HG02938 (cell line): ENCODE measurements at regions not wholly inside any gene's neighbourhood (a gene's known extent, or its start where the extent isn't known, plus 50 kb on each side); places are given as distances from the start of the nearest gene placed in this dataset.
A peak's percentile ranks its signal among the peaks of the same experiment; 100 is the strongest.

ENCODE experiments used
- ATAC-seq: cut with Tn5 transposase; IDR thresholded peaks from one replicate; pipeline ENCODE4 v1.9.1; 2021; ENCODE audit warnings: mild to moderate bottlenecking, moderate library complexity; ENCODE audit not compliant: unreplicated experiment

DNA sequence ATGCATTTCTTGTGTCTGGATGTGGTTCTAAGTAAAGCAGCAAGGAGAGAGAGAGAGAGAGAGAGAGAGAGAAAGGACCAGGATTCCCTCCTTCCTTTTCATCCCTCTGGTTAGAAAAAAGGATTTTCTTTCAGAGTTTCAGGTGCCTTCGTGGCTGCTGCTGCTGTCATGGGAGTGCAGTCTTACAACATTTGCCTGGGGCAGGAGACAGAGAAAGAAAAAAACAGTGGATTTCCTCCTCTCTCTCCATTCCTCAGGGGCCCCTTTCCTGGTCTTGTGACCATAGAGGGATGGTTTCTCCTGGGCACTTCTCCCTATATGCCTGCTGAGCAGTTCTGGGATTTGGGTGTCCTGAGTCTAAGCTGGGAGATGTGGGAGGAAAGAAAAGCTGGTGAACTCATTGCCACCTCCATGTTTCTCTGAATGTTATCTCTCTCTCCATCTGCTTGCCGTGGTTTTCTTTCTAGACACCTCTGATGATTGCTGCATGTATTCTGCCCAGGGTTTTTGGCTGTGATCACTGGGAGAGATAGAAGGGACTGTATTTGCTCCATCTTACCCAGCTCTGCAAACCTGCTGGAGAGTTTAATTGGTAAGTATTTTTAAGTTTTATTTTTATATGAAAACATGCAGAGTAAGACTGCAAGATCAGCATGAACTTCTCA is 142.4 kb upstream of the RGMA start:
- no peak for ATAC-seq

DNA sequence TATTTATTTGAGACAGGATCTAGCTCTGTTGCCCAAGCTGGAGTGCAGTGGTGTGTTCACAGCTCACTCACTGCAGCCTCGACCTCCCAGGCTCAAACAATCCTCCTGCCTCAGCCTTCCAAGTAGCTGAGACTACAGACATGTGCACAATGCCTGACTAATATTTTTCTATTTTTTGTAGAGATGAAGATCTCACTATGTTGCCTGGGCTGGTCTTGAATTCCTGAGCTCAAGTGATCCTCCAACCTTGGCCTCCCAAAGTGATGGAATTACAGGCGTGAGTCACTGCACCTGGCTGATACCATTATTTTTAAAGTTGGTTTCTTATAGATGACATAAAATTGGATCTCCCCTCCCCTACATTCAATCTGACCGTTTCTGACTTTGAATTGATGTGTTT is 139.5 kb upstream of the RGMA start:
- ATAC-seq = no peak

DNA sequence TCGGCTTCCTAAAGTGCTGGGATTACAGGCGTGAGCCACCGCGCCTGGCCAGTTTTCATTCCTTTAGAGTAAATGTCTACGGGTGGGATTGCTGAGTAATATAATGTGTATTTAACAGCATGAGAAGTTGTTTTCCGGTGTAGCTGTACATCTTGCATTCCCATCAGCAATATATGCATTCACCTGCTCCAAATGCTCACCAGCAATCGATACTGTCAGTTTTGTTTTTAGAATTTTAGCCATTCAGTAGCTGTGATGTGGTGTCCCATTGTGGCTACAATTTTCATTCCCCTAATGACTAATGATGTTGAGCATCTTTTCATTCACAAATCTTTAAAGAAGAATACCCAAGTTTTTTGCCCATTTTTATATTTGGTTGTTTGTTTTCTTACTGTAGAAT is 134.8 kb upstream of the RGMA start:
- peak; percentile 75 for ATAC-seq

DNA sequence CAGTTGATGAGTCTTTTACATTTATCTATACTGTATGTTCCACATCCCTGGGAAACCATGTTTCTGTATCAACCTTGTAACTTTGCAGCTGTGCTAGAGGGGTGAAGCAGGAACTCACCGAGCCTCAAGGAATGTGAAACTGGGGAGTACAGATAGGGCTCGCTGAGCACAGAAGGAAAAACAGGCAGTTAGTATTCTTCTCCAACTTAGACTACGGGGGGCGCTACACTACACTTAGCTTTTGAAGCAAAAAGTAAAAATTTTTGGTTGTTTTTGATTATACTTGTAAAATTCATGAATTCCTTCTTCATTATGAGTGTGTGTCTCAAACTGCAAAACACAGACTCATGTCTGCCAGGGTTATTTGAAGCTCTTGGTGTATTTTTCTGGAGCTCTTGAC is 132.7 kb upstream of the RGMA start:
- ATAC-seq = no peak

DNA sequence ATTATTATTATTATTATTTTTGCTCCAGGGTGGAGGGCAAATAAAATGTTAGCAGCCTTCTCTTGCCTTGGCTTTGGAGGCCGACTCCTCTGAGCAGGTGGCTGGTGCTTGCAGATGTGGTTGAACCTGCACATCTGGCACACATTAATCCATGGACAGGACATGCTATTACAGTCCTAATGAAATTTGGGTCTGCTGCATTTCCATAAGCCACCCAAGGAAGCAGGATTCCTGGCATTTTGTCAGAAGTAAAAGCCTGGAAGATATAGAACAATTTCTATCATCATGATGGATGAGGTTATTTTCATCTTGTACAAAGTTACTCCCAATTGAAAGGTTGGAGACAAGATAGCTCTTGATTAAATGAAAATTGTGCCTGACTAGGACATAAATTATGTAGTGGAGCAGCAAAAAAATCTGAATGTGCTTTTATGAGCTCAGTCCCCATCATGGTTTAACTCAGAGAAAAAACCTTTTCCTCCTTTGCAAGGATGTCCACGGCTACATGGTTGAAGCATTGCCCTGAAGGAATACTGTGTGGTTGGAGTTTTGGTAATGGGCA is 130.9 kb upstream of the RGMA start:
- no peak for ATAC-seq

DNA sequence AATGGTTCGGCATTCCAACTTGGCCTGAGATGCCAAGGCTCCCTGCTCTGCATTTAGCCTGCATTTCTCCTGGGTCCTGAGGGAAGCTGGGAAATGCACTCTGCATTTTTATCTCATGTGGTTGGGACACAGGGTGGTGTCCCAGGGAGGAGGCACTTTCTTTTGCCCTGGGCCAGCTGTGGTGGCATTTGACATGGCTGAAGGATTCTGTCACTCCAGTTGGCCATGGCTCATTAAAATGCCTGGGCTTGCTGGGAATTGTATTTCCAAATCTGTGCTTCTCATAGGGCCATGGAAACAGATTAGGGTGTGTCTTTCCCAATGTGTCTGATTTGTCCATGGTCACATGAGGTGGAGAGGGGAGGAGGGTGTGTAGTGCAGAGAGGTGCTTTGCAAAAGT is 128.3 kb upstream of the RGMA start:
- no peak for ATAC-seq

DNA sequence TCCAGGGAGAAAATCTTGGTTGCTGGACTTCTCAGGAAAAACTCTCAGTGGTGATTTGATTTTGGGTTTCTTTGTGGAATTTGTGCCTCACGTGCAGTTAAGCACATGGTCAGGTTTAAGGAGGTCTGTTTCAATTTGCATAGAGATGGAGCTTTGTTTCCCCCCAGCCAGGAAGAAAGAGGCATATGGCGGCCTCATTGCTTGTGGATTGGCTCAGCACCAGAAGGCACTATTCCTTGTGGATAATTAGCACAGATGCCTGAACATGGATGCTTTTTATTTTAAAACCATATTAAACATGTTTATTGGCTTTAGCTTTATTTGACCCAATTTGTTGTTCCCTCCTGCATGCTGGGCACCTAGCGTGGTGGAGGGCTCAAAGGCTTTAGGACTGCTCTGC is 125.1 kb upstream of the RGMA start:
- no peak for ATAC-seq

DNA sequence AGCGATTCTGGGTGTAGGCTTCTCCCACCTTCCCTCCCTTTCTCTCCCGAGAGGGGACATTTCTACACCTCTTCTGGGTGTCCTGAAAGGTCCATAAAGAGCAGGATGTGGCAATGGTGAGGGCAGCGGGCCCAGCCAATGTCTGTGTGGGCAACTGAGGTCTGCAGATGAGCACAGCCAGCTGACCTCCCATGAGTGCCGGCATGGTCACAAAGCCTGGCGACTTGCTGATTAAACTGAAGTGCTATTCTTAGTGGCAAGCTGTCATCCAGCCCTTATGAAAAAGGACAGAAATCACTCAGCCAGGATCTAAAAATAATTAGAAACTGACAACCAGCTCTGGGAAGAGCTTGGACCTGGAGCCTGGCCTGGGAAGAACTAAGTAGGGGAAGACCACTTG is 124.3 kb upstream of the RGMA start:
- no peak for ATAC-seq

DNA sequence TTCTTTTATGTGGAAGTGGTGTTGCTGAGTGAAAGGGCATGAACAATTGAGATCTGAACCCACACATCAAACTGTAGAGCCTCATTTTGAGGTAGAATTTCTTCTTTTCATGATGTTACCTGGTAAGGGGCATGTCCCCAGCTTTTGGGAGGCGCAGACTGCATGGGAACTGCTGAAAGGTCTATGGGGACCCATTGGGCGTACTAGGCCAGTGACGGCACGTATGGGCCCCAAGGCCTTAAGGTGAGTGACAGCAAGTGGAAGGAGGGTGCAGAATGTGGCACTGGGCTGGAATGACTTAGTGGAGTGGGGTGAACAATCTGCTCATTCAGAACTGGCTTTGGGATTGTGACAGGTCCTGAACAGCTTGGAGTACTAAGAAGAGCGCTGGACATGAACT is 123.6 kb upstream of the RGMA start:
- ATAC-seq = no peak

DNA sequence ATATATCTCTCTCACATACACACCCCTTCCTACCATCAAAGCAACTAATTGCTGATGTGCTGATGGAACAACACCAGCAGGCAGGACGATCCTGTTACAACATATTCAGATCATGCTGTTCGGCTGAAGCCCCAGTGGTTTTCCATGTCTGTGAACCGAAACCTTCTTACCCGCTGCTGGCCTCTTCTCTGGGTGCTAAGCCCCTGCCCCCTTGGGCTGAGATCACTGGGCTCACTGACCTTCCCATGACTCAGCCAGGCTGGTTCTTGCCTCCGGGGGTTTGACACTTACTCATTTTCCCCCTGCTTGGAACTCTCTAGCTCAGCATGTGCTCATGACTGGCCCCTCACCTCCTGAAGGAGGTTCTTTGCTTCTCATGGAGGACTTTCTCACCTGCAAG is 122.0 kb upstream of the RGMA start:
- ATAC-seq = no peak

DNA sequence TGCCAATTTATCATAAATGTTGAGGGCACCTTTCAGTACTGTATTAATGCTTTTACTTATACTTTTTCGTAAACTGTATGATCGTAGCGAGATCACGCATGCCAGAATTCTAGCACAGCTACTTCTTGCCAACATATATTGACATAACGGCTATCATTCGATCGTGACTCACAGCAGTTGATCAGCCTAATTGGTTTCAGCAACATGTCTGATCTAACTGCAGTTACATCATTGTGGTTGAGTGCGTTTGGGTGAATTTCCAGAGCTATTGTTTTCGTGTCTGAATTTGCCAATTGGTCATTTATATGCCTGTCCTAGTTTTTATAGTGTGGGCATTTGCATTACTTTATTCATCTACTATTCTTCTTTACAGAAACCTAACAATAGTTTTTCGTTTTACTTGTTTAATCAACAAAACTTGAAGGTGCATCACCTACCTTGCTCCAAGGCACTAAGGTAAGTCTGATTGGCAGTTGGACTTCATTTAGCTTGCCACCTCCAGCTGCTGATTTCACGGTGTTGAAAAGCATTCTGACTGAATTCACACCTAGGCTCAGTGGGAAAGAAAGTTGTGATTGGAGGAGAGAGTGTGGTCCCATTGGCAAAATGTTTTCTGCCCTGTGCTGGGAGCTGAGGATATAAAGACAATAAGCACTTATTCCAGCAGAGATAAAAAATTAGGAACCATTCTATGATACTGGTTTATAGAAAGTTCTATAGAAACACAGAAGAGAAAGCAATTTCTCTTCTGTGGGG is 120.9 kb upstream of the RGMA start:
- ATAC-seq = no peak

DNA sequence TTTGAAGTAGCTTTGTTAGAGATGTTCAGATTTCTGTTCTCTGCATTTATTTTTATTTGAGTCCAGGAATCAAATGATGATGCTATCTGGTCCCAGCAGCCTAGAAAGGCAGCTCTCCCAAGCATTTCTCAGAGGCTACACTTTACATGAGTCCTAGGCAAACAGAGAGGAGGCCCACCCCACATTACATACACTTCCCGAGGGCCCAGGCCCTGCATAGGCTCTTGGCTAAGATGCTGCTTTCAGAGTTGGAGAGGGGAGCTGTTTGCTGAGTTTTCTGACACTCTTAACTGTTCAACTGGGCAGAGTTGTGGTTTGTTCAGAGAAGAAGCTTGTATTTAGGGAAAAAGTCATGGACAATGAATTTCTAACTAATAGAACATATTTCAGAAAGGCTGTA is 117.9 kb upstream of the RGMA start:
- ATAC-seq = no peak

DNA sequence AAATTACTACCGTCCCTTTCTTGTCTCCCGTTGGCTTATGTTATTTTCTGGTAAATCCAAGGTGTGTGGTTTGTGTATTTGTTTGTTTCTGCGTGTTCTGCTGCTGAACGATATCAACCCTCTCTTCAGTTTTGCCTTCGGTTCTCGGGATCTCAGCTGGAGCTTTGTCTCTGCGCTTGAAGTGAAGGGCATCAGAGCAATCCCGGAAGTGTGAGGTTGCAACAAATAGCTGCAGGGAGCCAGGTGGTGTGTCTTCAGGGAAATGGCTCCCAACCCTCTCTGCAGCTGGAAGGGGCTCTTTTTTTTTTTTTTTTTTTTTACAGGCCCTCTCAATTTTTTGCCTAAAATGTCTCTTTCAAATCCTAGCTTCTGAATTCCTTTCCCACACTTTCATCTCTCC is 116.4 kb upstream of the RGMA start:
- no peak for ATAC-seq

DNA sequence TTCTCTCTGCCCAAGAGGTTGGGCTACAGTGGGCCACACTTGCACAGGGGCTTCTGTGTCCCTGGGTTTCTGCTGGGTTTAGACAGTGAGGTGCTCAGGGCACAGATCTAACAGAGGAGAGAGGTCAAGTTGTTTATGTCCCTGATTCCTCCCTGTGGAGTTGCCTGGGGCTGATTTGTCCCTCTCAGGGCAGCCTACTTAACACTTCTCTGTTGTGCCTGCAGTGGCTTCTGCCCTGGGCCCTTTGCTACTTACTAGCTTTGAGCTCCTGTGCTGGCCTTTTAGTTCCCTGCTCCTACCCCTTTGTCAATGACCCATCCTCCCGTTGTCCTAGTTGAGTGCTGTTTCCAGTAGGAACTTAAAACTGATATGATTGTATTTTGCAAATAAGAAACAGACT is 114.0 kb upstream of the RGMA start:
- no peak for ATAC-seq

DNA sequence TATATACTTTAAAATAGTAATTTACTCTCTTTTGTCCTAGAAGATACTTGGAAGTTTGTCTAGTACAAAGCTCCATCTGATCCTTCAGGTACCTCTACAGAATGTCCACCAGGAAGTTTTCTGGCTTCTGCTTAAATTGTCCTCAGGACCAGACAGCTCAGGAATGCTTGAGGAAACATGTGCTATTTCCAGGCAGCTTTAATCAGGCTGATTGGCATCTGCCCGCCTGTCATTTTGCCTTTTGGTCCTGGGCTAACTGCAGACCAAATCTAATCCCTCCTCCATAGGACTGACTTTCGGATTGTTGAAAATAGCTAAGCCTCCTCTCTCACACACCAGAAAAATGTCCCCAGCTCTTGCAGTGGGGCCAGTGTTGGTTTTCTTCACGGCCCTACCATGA is 113.4 kb upstream of the RGMA start:
- no peak for ATAC-seq

DNA sequence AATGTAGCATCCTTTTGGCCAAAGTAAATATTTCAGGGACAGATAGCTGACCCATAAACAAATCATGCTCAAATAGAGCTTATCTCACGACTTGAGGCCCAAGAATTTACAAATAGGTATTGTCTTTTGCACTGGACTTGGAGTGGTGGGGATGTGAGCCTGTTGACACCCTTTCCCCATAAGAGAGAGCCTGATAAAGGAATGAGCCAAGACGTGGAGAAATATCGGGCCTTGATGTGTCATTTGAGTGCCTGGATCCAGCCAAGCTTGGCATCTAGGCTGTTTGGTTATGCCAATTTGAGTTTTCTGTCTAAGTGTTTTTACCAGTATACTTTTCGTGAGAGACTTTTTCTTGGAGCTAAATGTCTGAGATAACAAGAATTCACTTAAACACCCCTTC is 112.9 kb upstream of the RGMA start:
- ATAC-seq = no peak

DNA sequence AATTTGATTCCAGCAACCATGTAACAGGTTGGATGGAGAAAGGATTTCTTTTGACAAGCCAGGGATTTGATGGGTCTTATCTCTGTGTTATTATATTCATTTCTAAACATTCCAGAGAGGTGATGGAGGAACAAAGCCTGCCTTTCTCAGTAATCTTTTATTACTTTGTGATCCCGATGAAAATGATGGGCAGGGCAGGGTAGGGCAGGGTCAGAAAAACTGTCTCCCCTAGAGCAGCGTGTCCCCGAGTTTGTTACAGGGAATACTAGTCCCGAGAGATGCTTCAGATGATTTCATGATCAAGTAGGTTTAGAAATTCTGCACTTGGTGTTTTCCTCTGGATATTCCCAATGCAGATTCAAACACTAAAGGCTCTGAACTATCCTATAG is 111.8 kb upstream of the RGMA start:
- ATAC-seq = no peak

DNA sequence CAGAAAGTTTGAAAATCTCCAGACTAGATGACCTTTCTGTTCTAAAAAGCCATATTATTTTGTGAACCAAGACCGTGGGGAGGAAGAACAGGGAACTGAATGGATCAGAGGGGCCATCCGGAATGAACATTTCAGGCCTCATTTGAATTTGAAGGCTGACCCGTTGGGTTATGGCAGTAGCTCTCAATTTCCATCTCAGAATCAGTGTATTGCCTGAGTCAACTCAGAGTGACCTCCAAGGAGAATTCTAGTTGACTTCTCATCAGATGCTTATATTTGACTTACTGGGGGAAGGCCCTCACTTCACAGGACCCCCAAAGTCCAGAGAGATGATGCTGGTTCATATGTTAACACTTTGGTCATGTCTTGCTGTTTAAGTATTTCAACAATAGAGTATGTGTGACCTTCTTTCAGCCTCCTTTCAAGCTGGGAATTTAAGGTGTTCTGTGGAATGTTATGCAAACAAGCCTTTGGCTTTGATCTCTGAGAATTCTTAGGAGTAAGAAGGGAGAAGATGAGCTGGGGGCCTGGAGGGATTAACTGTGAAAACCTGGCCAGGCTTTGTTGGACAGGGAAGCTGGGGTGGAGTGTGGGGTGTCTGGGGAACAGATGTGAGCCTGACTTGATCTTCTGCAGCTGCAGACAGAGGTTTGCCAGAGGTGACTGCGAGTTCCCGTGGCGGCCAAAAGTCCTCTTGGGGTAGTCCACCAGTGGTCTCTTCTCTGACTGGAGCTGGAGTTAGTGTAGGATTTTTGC is 111.2 kb upstream of the RGMA start:
- no peak for ATAC-seq

DNA sequence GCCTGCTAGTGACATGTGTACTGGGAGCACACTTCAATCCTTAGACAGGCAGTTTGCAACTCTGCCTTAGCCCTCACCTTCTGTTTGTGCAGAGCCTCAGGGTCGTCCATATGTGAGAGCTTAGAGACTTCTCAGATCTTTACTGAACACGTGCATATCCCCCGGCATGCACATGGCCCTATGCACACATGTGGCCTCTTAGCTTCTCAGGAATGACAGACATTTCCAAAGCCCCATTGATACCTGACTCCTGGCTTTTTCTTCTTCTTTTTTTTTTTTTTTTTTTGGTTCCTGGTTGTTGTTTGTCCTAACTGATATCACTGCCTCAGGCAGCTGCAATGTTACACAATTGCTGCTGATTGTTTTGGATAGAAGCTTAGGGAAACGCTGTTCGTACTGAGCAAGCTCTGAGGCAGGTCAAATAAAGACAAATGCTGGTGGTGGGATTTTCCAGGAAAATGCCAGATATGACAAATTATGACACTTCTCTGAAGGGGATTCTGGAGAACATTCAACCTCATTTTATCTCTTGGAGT is 107.2 kb upstream of the RGMA start:
- no peak for ATAC-seq

DNA sequence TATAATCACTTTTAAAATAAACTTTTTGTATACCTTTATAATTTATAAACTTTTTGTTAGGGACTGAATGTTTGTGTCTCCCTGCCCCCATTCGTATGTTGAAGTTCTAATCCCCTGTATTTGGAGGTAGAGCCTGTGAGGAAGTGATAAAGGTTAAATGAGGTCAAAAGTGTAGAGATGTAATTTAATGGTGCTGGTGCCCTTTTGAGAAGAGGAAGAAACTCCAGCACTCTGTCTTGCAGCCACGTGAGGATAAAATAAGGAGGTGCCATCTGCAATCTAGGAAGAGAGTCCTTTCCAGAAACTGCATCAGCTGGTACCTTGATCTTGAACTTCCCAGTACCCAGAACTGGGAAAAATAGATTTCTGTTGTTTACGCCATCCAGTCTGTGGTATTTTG is 106.1 kb upstream of the RGMA start:
- no peak for ATAC-seq

DNA sequence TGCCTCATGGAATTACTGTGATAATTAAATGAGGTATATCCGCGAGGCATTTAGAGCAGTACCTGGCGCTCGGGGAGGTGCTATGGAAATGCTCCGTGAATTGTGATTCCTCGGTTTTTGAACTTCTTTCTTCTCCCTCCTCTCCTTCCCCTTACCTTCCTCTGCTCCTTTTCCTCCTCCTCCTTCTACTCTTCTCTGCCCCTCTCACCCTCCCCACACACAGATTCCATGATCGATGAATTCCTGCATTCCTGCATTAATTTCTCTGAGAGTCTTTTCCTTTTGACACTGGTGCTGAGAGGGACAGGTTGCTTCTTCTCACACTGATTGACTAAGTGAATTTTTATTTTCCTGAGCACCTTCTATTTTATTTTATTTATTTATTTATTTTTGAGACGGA is 101.2 kb upstream of the RGMA start:
- ATAC-seq = no peak

DNA sequence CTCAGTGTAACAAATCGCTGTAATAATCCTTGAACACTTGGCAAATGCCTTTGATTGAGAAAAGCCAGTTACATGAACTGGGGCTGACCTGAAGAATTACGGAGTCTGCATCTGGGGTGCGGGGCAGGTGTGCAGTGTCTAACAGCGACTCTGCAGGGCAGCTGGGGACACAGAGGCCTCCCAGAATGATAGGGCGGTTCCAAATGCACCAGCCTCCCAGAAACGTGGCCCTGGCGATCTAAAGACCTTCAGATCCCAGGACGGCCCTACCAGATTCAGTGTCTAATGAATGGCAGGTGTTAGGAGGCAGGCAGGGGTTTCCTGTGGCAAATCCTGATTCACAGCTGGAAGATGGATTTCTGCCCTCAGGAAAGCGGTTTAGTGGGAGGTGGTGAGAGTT is 100.5 kb upstream of the RGMA start:
- ATAC-seq = no peak
